ENCODE measurements at regions not wholly inside any gene's neighbourhood (a gene's known extent, or its start where the extent isn't known, plus 50 kb on each side); places are given as distances from the start of the nearest gene placed in this dataset.

DNA sequence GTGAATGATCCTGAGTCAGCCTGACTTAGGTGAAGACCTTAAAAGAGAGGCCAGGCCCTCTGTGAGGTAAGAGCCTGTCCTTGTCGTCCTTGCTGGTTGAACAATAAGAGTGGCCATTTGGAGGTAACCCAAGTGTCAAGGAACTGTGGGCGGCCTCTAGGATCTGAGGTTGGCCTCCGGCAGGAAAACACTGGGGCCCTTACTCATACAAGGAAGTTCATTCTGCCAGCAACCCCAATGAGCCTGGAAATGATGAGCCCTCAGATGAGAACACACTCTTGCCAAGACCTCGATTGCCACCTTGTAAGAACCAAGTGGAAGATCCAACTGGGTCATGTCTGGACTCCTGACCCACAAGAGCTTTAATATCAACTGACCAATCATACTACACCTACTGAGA is 95.5 kb upstream of the LRATD1 start:
- TF ChIP-seq JUND (CRISPR knock-in tag; IDR thresholded peaks at IDR 0.05) (no peak), ZNF570 (CRISPR knock-in tag; IDR thresholded peaks at IDR 0.05; ENCODE audit: borderline replicate concordance) (no peak), ZBTB1 (CRISPR knock-in tag; IDR thresholded peaks at IDR 0.05; ENCODE audit: borderline replicate concordance) (no peak), RFX5 (IDR thresholded peaks at IDR 0.05; ENCODE audit: low read depth, low read length) (no peak), SP1 (IDR thresholded peaks at IDR 0.05) (no peak), SP1 (CRISPR knock-in tag; IDR thresholded peaks at IDR 0.05) (no peak), CEBPG (CRISPR knock-in tag; IDR thresholded peaks at IDR 0.05) (no peak), NFE2L1 (CRISPR knock-in tag; IDR thresholded peaks at IDR 0.05; ENCODE audit: borderline replicate concordance) (no peak), RAD21 (CRISPR knock-in tag; IDR thresholded peaks at IDR 0.05) (no peak)
- TF ChIP-seq, protein P1, sequence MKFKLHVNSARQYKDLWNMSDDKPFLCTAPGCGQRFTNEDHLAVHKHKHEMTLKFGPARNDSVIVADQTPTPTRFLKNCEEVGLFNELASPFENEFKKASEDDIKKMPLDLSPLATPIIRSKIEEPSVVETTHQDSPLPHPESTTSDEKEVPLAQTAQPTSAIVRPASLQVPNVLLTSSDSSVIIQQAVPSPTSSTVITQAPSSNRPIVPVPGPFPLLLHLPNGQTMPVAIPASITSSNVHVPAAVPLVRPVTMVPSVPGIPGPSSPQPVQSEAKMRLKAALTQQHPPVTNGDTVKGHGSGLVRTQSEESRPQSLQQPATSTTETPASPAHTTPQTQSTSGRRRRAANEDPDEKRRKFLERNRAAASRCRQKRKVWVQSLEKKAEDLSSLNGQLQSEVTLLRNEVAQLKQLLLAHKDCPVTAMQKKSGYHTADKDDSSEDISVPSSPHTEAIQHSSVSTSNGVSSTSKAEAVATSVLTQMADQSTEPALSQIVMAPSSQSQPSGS (CRISPR knock-in tag; IDR thresholded peaks at IDR 0.05) = no peak
- TF ChIP-seq, protein P2, sequence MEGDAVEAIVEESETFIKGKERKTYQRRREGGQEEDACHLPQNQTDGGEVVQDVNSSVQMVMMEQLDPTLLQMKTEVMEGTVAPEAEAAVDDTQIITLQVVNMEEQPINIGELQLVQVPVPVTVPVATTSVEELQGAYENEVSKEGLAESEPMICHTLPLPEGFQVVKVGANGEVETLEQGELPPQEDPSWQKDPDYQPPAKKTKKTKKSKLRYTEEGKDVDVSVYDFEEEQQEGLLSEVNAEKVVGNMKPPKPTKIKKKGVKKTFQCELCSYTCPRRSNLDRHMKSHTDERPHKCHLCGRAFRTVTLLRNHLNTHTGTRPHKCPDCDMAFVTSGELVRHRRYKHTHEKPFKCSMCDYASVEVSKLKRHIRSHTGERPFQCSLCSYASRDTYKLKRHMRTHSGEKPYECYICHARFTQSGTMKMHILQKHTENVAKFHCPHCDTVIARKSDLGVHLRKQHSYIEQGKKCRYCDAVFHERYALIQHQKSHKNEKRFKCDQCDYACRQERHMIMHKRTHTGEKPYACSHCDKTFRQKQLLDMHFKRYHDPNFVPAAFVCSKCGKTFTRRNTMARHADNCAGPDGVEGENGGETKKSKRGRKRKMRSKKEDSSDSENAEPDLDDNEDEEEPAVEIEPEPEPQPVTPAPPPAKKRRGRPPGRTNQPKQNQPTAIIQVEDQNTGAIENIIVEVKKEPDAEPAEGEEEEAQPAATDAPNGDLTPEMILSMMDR (CRISPR knock-in tag; IDR thresholded peaks at IDR 0.05) = no peak
- TF ChIP-seq, protein P3, sequence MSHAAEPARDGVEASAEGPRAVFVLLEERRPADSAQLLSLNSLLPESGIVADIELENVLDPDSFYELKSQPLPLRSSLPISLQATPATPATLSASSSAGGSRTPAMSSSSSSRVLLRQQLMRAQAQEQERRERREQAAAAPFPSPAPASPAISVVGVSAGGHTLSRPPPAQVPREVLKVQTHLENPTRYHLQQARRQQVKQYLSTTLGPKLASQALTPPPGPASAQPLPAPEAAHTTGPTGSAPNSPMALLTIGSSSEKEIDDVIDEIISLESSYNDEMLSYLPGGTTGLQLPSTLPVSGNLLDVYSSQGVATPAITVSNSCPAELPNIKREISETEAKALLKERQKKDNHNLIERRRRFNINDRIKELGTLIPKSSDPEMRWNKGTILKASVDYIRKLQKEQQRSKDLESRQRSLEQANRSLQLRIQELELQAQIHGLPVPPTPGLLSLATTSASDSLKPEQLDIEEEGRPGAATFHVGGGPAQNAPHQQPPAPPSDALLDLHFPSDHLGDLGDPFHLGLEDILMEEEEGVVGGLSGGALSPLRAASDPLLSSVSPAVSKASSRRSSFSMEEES (CRISPR knock-in tag; IDR thresholded peaks at IDR 0.05) = no peak

All from HepG2 (cell line).